HL-60 (cell line): ENCODE measurements at regions not wholly inside any gene's neighbourhood (a gene's known extent, or its start where the extent isn't known, plus 50 kb on each side); places are given as distances from the start of the nearest gene placed in this dataset.

Experiments used
- DNase-seq, 2 experiments: peaks; one replicate each; pipeline ENCODE4 v3.0.0-alpha.2; 2010 to 2020; ENCODE audit warnings: low read depth in 1 of 2, low spot score in 1 of 2
- H3K27ac ChIP-seq: fragments of 250-450 bp; sonication (Bioruptor Pico); replicated peaks from 2 replicates; pipeline ENCODE4 v1.5.1; 2020; ENCODE audit warnings: mild to moderate bottlenecking, moderate library complexity
- H3K27me3 ChIP-seq: fragments of 250-450 bp; sonication (Bioruptor Pico); 2 replicates; pipeline ENCODE4 v1.5.1; 2021; ENCODE audit warnings: mild to moderate bottlenecking, moderate library complexity; ENCODE audit not compliant: insufficient read depth, poor library complexity, severe bottlenecking
- H3K4me3 ChIP-seq: replicated peaks from 2 replicates; pipeline ENCODE4 v1.5.1; 2011; ENCODE audit warnings: mild to moderate bottlenecking, control low read depth, low read length; ENCODE audit not compliant: insufficient read depth
- GABPA ChIP-seq: IDR thresholded peaks from 2 replicates; pipeline ENCODE4 v1.6.1; 2012; ENCODE audit warnings: low read depth
- POLR2AphosphoS5 ChIP-seq: IDR thresholded peaks from 2 replicates; pipeline ENCODE4 v1.6.1; 2012; ENCODE audit warnings: low read depth
- SPI1 ChIP-seq: IDR thresholded peaks from 2 replicates; pipeline ENCODE4 v1.6.1; 2012; ENCODE audit warnings: low read depth, mild to moderate bottlenecking, borderline replicate concordance
- TF ChIP-seq, protein P1 (sequence below): IDR thresholded peaks from 2 replicates; pipeline ENCODE4 v1.6.1; 2012; ENCODE audit warnings: low read depth; ENCODE audit not compliant: insufficient replicate concordance
- TF ChIP-seq, protein P2 (sequence below): IDR thresholded peaks from one replicate; pipeline ENCODE4 v1.5.1; 2011; ENCODE audit warnings: low read length, control low read depth, inconsistent platforms; ENCODE audit not compliant: insufficient read depth

DNA sequence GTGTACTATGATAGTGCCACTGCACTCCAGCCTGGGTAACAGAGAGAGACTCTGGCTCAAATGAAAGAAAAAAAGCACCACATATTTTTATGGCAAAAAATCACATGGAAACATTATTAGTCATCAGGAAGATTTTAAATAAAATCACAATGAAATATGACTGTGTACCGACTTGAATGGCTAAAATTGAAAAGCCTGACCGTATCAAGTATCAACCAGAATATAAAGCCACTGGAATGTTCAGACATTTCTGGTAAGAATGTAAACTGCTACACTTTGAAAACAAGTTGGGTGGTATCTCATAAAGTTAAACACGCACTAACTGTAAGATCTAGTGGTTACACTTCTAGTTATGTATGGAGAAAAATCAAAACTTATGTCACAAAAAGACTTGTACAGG, 306.7 kb upstream of the MBL2 start:
- no peak for DNase-seq
- TF ChIP-seq, protein P1, sequence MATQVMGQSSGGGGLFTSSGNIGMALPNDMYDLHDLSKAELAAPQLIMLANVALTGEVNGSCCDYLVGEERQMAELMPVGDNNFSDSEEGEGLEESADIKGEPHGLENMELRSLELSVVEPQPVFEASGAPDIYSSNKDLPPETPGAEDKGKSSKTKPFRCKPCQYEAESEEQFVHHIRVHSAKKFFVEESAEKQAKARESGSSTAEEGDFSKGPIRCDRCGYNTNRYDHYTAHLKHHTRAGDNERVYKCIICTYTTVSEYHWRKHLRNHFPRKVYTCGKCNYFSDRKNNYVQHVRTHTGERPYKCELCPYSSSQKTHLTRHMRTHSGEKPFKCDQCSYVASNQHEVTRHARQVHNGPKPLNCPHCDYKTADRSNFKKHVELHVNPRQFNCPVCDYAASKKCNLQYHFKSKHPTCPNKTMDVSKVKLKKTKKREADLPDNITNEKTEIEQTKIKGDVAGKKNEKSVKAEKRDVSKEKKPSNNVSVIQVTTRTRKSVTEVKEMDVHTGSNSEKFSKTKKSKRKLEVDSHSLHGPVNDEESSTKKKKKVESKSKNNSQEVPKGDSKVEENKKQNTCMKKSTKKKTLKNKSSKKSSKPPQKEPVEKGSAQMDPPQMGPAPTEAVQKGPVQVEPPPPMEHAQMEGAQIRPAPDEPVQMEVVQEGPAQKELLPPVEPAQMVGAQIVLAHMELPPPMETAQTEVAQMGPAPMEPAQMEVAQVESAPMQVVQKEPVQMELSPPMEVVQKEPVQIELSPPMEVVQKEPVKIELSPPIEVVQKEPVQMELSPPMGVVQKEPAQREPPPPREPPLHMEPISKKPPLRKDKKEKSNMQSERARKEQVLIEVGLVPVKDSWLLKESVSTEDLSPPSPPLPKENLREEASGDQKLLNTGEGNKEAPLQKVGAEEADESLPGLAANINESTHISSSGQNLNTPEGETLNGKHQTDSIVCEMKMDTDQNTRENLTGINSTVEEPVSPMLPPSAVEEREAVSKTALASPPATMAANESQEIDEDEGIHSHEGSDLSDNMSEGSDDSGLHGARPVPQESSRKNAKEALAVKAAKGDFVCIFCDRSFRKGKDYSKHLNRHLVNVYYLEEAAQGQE, result no peak
- TF ChIP-seq, protein P2, sequence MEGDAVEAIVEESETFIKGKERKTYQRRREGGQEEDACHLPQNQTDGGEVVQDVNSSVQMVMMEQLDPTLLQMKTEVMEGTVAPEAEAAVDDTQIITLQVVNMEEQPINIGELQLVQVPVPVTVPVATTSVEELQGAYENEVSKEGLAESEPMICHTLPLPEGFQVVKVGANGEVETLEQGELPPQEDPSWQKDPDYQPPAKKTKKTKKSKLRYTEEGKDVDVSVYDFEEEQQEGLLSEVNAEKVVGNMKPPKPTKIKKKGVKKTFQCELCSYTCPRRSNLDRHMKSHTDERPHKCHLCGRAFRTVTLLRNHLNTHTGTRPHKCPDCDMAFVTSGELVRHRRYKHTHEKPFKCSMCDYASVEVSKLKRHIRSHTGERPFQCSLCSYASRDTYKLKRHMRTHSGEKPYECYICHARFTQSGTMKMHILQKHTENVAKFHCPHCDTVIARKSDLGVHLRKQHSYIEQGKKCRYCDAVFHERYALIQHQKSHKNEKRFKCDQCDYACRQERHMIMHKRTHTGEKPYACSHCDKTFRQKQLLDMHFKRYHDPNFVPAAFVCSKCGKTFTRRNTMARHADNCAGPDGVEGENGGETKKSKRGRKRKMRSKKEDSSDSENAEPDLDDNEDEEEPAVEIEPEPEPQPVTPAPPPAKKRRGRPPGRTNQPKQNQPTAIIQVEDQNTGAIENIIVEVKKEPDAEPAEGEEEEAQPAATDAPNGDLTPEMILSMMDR, result no peak
- TF ChIP-seq SPI1 (no peak), GABPA (no peak), POLR2AphosphoS5 (no peak)
- no peak overlapping the region for H3K27ac ChIP-seq
- H3K4me3 ChIP-seq, result no peak overlapping the region
- H3K27me3 ChIP-seq, result no peaks in the 10 kb centered on the region

DNA sequence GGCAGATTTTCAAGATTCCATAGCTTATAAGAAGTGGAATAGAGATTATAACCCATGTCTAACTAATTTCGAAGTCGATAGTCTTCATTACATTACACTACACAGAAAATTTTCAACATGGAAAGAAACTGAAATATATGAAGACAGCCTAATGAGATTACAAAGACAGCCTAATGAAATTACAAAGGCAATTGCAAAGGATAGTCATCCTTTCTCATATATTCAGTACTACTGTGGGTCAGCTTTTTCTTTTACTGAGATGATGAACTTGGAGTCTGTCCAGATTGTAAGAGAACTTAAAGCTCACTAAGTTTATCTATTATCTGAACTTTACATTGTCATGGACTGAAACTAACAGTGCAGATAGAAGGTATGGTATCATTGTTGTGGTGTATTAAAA, 304.4 kb upstream of the MBL2 start:
- H3K27ac ChIP-seq, result no peak overlapping the region
- no peaks in the 10 kb centered on the region for H3K27me3 ChIP-seq
- no peak for DNase-seq
- no peak overlapping the region for H3K4me3 ChIP-seq
- TF ChIP-seq POLR2AphosphoS5 (no peak), GABPA (no peak), SPI1 (no peak)
- TF ChIP-seq, protein P2, result no peak
- TF ChIP-seq, protein P1, result no peak

DNA sequence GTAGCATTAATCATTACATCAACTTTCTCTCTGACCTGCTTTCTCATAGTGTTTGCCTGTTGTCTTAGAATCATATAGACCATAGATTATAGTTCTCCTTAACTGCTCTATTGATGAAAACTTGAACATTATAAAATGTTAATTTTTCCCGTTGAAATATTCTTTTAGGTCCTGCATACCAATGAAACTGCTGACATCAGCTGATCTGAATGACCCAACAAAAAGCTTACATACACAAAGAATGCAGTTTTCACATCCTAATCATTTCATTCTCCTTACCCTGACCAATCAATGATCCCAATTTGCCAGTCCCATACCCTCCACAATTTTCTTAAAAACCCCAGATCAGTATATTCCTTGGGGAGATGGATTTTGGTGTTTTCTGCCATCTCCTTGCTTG, 302.9 kb upstream of the MBL2 start:
- DNase-seq, result no peak
- Histone ChIP-seq H3K27ac (no peak overlapping the region), H3K4me3 (no peak overlapping the region), H3K27me3 (no peaks in the 10 kb centered on the region)
- TF ChIP-seq POLR2AphosphoS5 (no peak), SPI1 (no peak), GABPA (no peak)
- TF ChIP-seq, protein P1, result no peak
- TF ChIP-seq, protein P2, result no peak
